Central memory CD8-positive, alpha-beta T cell (primary cell): ENCODE measurements at regions not wholly inside any gene's neighbourhood (a gene's known extent, or its start where the extent isn't known, plus 50 kb on each side); places are given as distances from the start of the nearest gene placed in this dataset.

ENCODE experiments used
- ATAC-seq: fragments of 150-1000 bp; cut with Tn5 transposase; replicated peaks from 2 replicates; pipeline ENCODE4 v1.10.0; 2022; ENCODE audit warnings: mild to moderate bottlenecking, moderate FRiP score, moderate number of reproducible peaks; ENCODE audit not compliant: poor library complexity, severe bottlenecking; ENCODE audit errors: extremely low read depth
- DNase-seq, 2 donors: peaks; one replicate each; pipeline ENCODE4 v3.0.0; 2021; ENCODE audit warnings: low spot score in 2 of 2
- H3K27ac Mint-ChIP-seq: one replicate; pipeline ENCODE4 v1.8.0; 2022; ENCODE audit warnings: low read depth, mild to moderate bottlenecking, moderate library complexity, mixed read lengths
- H3K27me3 Mint-ChIP-seq: one replicate; pipeline ENCODE4 v1.8.0; 2022; ENCODE audit warnings: mixed read lengths
- H3K36me3 Mint-ChIP-seq: one replicate; pipeline ENCODE4 v1.8.0; 2022; ENCODE audit warnings: mild to moderate bottlenecking, moderate library complexity, mixed read lengths; ENCODE audit not compliant: insufficient read depth
- H3K4me1 Mint-ChIP-seq: one replicate; pipeline ENCODE4 v1.8.0; 2022; ENCODE audit warnings: mixed read lengths
- H3K4me3 Mint-ChIP-seq: one replicate; pipeline ENCODE4 v1.8.0; 2022; ENCODE audit warnings: mild to moderate bottlenecking, moderate library complexity, mixed read lengths
- H3K9me3 Mint-ChIP-seq: one replicate; pipeline ENCODE4 v1.8.0; 2022; ENCODE audit warnings: mixed read lengths

GRCh38 chr4:121220698-121221097 is 56.6 kb upstream of the TNIP3 start:
- Mint-ChIP-seq H3K4me1 (peaks cover 41% of the 10 kb centered on the region), H3K27me3 (no peaks in the 10 kb centered on the region), H3K9me3 (peaks cover 5% of the 10 kb centered on the region), H3K36me3 (peaks cover 4% of the 10 kb centered on the region), H3K4me3 (peak overlapping the region; percentile 14), H3K27ac (peak overlapping the region; percentile 39)
- DNase-seq (no peak), ATAC-seq (peak; percentile 29)

- Mint-ChIP-seq H3K4me1 (peaks cover 39% of the 10 kb centered on the region), H3K36me3 (peaks cover 4% of the 10 kb centered on the region), H3K4me3 (peak overlapping the region; percentile 67), H3K9me3 (peaks cover 5% of the 10 kb centered on the region), H3K27me3 (no peaks in the 10 kb centered on the region), H3K27ac (peak overlapping the region; percentile 90)
- ATAC-seq (no peak), DNase-seq (no peak)
Measured at GRCh38 chr4:121219227-121219626, 55.1 kb upstream of the TNIP3 start.

GRCh38 chr4:121217351-121217750 is 53.2 kb upstream of the TNIP3 start:
- DNase-seq = no peak
- H3K4me1 Mint-ChIP-seq = peaks cover 38% of the 10 kb centered on the region
- peaks cover 5% of the 10 kb centered on the region for H3K9me3 Mint-ChIP-seq
- peak overlapping the region; percentile 90 for H3K27ac Mint-ChIP-seq
- no peaks in the 10 kb centered on the region for H3K27me3 Mint-ChIP-seq
- H3K4me3 Mint-ChIP-seq = no peak overlapping the region
- no peak for ATAC-seq
- H3K36me3 Mint-ChIP-seq = peaks cover 6% of the 10 kb centered on the region

- Mint-ChIP-seq H3K9me3 (peaks cover 5% of the 10 kb centered on the region), H3K36me3 (peaks cover 6% of the 10 kb centered on the region), H3K27ac (peak overlapping the region; percentile 90), H3K4me1 (peaks cover 38% of the 10 kb centered on the region), H3K4me3 (peak overlapping the region; percentile 35), H3K27me3 (no peaks in the 10 kb centered on the region)
- ATAC-seq (peak; percentile 63), DNase-seq (no peak)
Measured at GRCh38 chr4:121216461-121216860, 52.3 kb upstream of the TNIP3 start.

GRCh38 chr4:121213940-121214339 is 49.8 kb upstream of the TNIP3 start:
- no peak for ATAC-seq
- H3K4me3 Mint-ChIP-seq = peak overlapping the region; percentile 62

More at GRCh38 chr4:121213940-121214339, 49.8 kb upstream of the TNIP3 start:
- peaks cover 26% of the 10 kb centered on the region for H3K4me1 Mint-ChIP-seq
- H3K36me3 Mint-ChIP-seq = peaks cover 3% of the 10 kb centered on the region
- H3K9me3 Mint-ChIP-seq = peaks cover under 1% of the 10 kb centered on the region
- no peak for DNase-seq
- H3K27me3 Mint-ChIP-seq = no peaks in the 10 kb centered on the region
- H3K27ac Mint-ChIP-seq = peak overlapping the region; percentile 97
